ENCODE measurements at regions not wholly inside any gene's neighbourhood (a gene's known extent, or its start where the extent isn't known, plus 50 kb on each side); places are given as distances from the start of the nearest gene placed in this dataset.

DNA sequence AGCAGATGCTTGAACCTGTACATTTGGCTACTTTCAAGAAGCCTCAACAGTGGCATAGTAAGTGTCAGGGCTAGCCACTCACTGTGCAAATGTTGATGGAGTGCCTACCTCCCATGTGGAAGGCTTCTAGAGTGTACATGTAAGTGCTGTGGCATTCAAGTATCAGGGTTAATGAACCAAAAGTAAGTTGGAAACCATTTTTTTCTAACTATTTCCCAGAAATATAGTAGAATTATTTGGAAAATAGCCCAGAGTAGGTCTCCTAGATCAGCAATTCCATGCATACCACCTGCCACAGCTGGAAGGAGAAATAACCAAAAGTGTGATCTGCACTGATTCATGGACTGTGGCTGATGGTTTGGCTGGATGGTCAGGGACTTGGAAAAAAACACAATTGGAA is 53.3 kb downstream of the FOXD1 start:
- Mint-ChIP-seq H3K27me3 (peaks cover 9 to 52% (median 24%) of the 10 kb centered on the region in 5 donors), H3K4me3 (no peak overlapping the region), H3K4me1 (peaks cover 0 to 3% (median 0%) of the 10 kb centered on the region in 4 donors), H3K36me3 (peaks cover 0 to 5% (median 0%) of the 10 kb centered on the region in 3 donors), H3K27ac (no peak overlapping the region), H3K9me3 (no peaks in the 10 kb centered on the region)
- DNase-seq (no peak), ATAC-seq (no peak)
- POLR2A ChIA-PET = no interaction called here

DNA sequence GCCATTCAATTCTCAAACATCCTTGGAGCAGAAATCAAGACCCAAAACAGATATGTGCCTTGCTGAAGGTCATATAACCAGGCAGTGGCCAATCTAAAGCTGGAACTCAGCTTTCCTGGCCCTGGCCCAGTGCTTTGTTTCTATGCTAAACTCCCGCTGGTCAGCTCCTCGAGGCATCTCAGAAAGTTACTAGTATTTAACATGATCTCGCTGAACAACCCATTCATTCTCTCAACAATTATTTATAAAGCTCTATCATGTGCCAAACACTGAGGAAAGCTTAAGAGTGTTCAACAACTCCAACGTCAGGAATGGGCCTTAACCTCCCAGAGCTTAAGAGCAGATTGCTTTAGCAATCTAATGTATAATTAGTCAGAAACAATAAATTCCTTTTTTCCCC is 54.0 kb downstream of the FOXD1 start:
- H3K27me3 Mint-ChIP-seq = peaks cover 9 to 46% (median 24%) of the 10 kb centered on the region in 5 donors
- POLR2A ChIA-PET = no interaction called here
- H3K9me3 Mint-ChIP-seq = no peaks in the 10 kb centered on the region
- ATAC-seq = no peak
- H3K36me3 Mint-ChIP-seq = peaks cover 0 to 5% (median 0%) of the 10 kb centered on the region in 3 donors
- H3K27ac Mint-ChIP-seq = no peak overlapping the region
- no peak for DNase-seq
- no peak overlapping the region for H3K4me3 Mint-ChIP-seq
- peaks cover 0 to 9% (median 0%) of the 10 kb centered on the region in 4 donors for H3K4me1 Mint-ChIP-seq

GRCh38 chr5:73393611-73394489 is 54.7 kb downstream of the FOXD1 start:
- Mint-ChIP-seq H3K27me3 (peaks cover 9 to 46% (median 24%) of the 10 kb centered on the region in 5 donors), H3K4me1 (peaks cover 0 to 9% (median 2%) of the 10 kb centered on the region in 4 donors), H3K4me3 (no peak overlapping the region), H3K36me3 (peaks cover 0 to 5% (median 0%) of the 10 kb centered on the region in 3 donors), H3K27ac (no peak overlapping the region), H3K9me3 (no peaks in the 10 kb centered on the region)
- DNase-seq (no peak), ATAC-seq (no peak)
- POLR2A ChIA-PET = no interaction called here

DNA sequence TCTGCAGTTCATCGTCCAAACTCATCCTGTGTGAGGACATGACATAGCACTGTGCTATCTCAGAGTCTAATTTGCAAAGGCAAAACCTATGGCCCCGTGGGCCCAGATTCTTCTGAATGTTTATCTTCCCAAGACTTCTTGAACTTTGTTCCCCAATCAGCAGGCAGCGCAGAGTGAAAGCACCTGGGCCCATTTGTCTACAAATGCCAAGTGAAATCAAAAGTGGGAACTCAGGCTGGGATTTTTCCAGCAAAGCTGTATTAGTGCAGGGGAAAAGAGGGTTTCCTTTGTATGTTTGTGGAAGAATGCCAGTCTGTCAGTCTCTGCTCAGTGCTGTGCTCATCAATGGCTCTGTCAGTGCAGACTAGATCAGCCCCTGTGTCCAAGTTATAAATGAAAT is 55.8 kb downstream of the FOXD1 start:
- POLR2A ChIA-PET = no interaction called here
- peaks cover 0 to 5% (median 0%) of the 10 kb centered on the region in 3 donors for H3K36me3 Mint-ChIP-seq
- peaks cover 8 to 39% (median 20%) of the 10 kb centered on the region in 5 donors for H3K27me3 Mint-ChIP-seq
- H3K9me3 Mint-ChIP-seq = no peaks in the 10 kb centered on the region
- no peak overlapping the region for H3K4me3 Mint-ChIP-seq
- DNase-seq (no peak), ATAC-seq (no peak)
- H3K27ac Mint-ChIP-seq = no peak overlapping the region
- H3K4me1 Mint-ChIP-seq = peaks cover 6 to 17% (median 12%) of the 10 kb centered on the region in 4 donors

- no peak overlapping the region for H3K27ac Mint-ChIP-seq
- ATAC-seq = no peak
- POLR2A ChIA-PET = no interaction called here
- peaks cover 15 to 30% (median 23%) of the 10 kb centered on the region in 4 donors for H3K4me1 Mint-ChIP-seq
- H3K36me3 Mint-ChIP-seq = peaks cover 0 to 5% (median 0%) of the 10 kb centered on the region in 3 donors
- no peak overlapping the region for H3K4me3 Mint-ChIP-seq
- peaks cover 4 to 32% (median 10%) of the 10 kb centered on the region in 5 donors for H3K27me3 Mint-ChIP-seq
- no peak for DNase-seq
- no peaks in the 10 kb centered on the region for H3K9me3 Mint-ChIP-seq
Measured at GRCh38 chr5:73391441-73391881, 57.1 kb downstream of the FOXD1 start.

- POLR2A ChIA-PET = no interaction called here
Measured at GRCh38 chr5:73390972-73391371, 57.6 kb downstream of the FOXD1 start.

GRCh38 chr5:73388740-73389139 is 59.8 kb downstream of the FOXD1 start:
- peaks cover 8 to 28% (median 15%) of the 10 kb centered on the region in 5 donors for H3K27me3 Mint-ChIP-seq
- ATAC-seq (no peak), DNase-seq (no peak)
- peaks cover 5 to 16% (median 11%) of the 10 kb centered on the region in 3 donors for H3K36me3 Mint-ChIP-seq
- peaks cover 16 to 34% (median 27%) of the 10 kb centered on the region in 4 donors for H3K4me1 Mint-ChIP-seq
- H3K4me3 Mint-ChIP-seq = no peak overlapping the region
- no peak overlapping the region for H3K27ac Mint-ChIP-seq
- POLR2A ChIA-PET = no interaction called here
- peaks cover 6 to 21% (median 16%) of the 10 kb centered on the region in 9 donors for H3K9me3 Mint-ChIP-seq

More at GRCh38 chr5:73390972-73391371, 57.6 kb downstream of the FOXD1 start:
- peaks cover 0 to 5% (median 0%) of the 10 kb centered on the region in 3 donors for H3K36me3 Mint-ChIP-seq
- no peak overlapping the region for H3K4me3 Mint-ChIP-seq
- H3K4me1 Mint-ChIP-seq = peaks cover 16 to 34% (median 26%) of the 10 kb centered on the region in 4 donors
- H3K27me3 Mint-ChIP-seq = peaks cover 4 to 27% (median 8%) of the 10 kb centered on the region in 5 donors
- H3K27ac Mint-ChIP-seq = no peak overlapping the region
- H3K9me3 Mint-ChIP-seq = peaks cover 0 to 3% (median 0%) of the 10 kb centered on the region in 9 donors
- ATAC-seq = no peak
- no peak for DNase-seq

- Mint-ChIP-seq H3K27ac (peak overlapping the region in 1 of 10 donors; percentile 57), H3K36me3 (peaks cover 5 to 17% (median 11%) of the 10 kb centered on the region in 3 donors), H3K27me3 (peaks cover 10 to 32% (median 19%) of the 10 kb centered on the region in 5 donors), H3K4me1 (peaks cover 16 to 34% (median 27%) of the 10 kb centered on the region in 4 donors), H3K4me3 (peak overlapping the region in 8 of 10 donors; percentile 41 to 77 (median 68)), H3K9me3 (peaks cover 6 to 23% (median 18%) of the 10 kb centered on the region in 9 donors)
- ATAC-seq = no peak
- POLR2A ChIA-PET = no interaction called here
- no peak for DNase-seq
Measured at GRCh38 chr5:73388306-73388684, 60.3 kb downstream of the FOXD1 start.

- Mint-ChIP-seq H3K27ac (peak overlapping the region in 4 of 10 donors; percentile 33 to 68 (median 52)), H3K4me1 (peaks cover 16 to 34% (median 27%) of the 10 kb centered on the region in 4 donors), H3K36me3 (peaks cover 7 to 21% (median 14%) of the 10 kb centered on the region in 3 donors), H3K27me3 (peaks cover 10 to 37% (median 23%) of the 10 kb centered on the region in 5 donors), H3K4me3 (peak overlapping the region; percentile 22 to 77 (median 67)), H3K9me3 (peaks cover 6 to 27% (median 18%) of the 10 kb centered on the region in 9 donors)
- peak; percentile 25 to 88 (median 69) for DNase-seq
- POLR2A ChIA-PET = interaction anchor here (0.7 kb wide), 1 partner anchor 23 kb away, joined by 3 read pairs; no protein-coding TSS in a partner anchor
- ATAC-seq = peak; percentile 97 to 98
Measured at GRCh38 chr5:73387601-73388305, 60.8 kb downstream of the FOXD1 start.

- H3K27me3 Mint-ChIP-seq = peaks cover 10 to 35% (median 23%) of the 10 kb centered on the region in 5 donors
- DNase-seq = no peak
- POLR2A ChIA-PET = interaction anchor here (0.7 kb wide), 2 partner anchors 10 to 22 kb away, joined by 3 to 7 read pairs; no protein-coding TSS in a partner anchor
- peaks cover 7 to 21% (median 14%) of the 10 kb centered on the region in 3 donors for H3K36me3 Mint-ChIP-seq
- peak overlapping the region in 9 of 10 donors; percentile 41 to 77 (median 67) for H3K4me3 Mint-ChIP-seq
- H3K4me1 Mint-ChIP-seq = peaks cover 16 to 34% (median 27%) of the 10 kb centered on the region in 4 donors
- H3K9me3 Mint-ChIP-seq = peaks cover 6 to 27% (median 18%) of the 10 kb centered on the region in 9 donors
- peak overlapping the region in 3 of 10 donors; percentile 26 to 47 (median 33) for H3K27ac Mint-ChIP-seq
- ATAC-seq = no peak
Measured at GRCh38 chr5:73387149-73387591, 61.4 kb downstream of the FOXD1 start.

DNA sequence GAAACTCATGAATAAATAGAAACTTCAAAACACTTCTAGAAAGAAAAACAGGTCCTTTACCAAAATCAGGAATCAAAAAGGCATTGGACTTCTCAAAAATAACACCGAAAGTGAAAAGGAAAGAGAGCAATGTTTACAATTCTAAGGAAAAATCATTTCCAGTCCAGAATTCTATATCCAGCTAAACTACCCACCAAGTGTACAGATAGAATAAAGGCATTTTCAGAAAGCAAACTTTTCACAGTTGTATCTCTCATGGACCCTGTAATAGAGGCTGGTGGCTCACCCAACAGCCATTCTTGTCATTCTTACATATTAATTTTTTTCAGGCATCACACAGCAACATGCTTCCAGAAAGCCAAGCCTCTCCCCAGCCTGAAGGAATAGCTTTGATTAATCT is 63.7 kb downstream of the FOXD1 start:
- peaks cover 23 to 43% (median 42%) of the 10 kb centered on the region in 4 donors for H3K4me1 Mint-ChIP-seq
- POLR2A ChIA-PET = no interaction called here
- H3K27ac Mint-ChIP-seq = no peak overlapping the region
- ATAC-seq (no peak), DNase-seq (no peak)
- peaks cover 6 to 27% (median 18%) of the 10 kb centered on the region in 9 donors for H3K9me3 Mint-ChIP-seq
- H3K27me3 Mint-ChIP-seq = peaks cover 27 to 43% (median 39%) of the 10 kb centered on the region in 5 donors
- H3K36me3 Mint-ChIP-seq = peaks cover 7 to 21% (median 14%) of the 10 kb centered on the region in 3 donors
- H3K4me3 Mint-ChIP-seq = no peak overlapping the region

DNA sequence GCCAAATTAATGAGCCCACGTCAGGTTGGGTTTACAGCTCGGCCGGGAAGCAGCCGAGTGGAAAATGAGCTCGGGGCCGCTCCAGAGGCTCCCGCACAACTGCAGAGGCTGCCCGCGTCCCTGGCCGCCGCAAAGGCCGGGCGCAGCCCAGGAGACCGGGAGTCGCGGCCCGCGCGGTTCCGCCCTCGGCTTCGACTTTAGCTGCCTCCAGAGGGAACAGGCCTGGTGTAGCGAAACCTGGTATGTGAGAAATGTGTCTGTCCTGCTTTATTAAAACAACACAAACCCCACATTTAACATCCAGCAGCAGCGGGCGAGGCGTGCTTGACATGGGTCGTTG is 66.2 kb downstream of the FOXD1 start:
- H3K4me1 Mint-ChIP-seq = peaks cover 13 to 33% (median 28%) of the 10 kb centered on the region in 4 donors
- POLR2A ChIA-PET = interaction anchor here (0.6 kb wide), 1 partner anchor 159 kb away, joined by 6 read pairs; no protein-coding TSS in a partner anchor

More for the DNA sequence above, 66.2 kb downstream of the FOXD1 start:
- peaks cover 6 to 27% (median 18%) of the 10 kb centered on the region in 9 donors for H3K9me3 Mint-ChIP-seq
- H3K4me3 Mint-ChIP-seq = no peak overlapping the region
- peaks cover 7 to 21% (median 14%) of the 10 kb centered on the region in 3 donors for H3K36me3 Mint-ChIP-seq
- no peak for DNase-seq
- H3K27ac Mint-ChIP-seq = no peak overlapping the region
- peaks cover 44 to 68% (median 60%) of the 10 kb centered on the region in 5 donors for H3K27me3 Mint-ChIP-seq
- no peak for ATAC-seq

All from naive thymus-derived CD8-positive, alpha-beta T cell (primary cell).